H1 (cell line): ENCODE measurements at regions not wholly inside any gene's neighbourhood (a gene's known extent, or its start where the extent isn't known, plus 50 kb on each side); places are given as distances from the start of the nearest gene placed in this dataset.

ENCODE experiments used
- CTCF ChIA-PET: fragments of 300-600 bp; sonication (Branson Sonifier 250); formaldehyde crosslinking; loops from one replicate; lab custom pipeline; 2021; ENCODE audit not compliant: partially characterized antibody; lab: Charles Lee
- POLR2A ChIA-PET: fragments of 300-600 bp; sonication (Branson Sonifier 250); formaldehyde crosslinking; loops from one replicate; lab custom pipeline; 2021; ENCODE audit warnings: inconsistent platforms; ENCODE audit not compliant: partially characterized antibody; lab: Charles Lee
- DNase-seq, 2 experiments: peaks; one replicate each; pipeline versions ENCODE4 v3.0.0 to v3.0.0-alpha.2; 2010 to 2022; ENCODE audit warnings: low spot score in 2 of 2, low read depth in 1 of 2, mixed read lengths in 1 of 2
- FAIRE-seq: peaks from 2 replicates; lab custom pipeline; 2011; peaks lifted over from hg19 to GRCh38; lab: Jason Lieb, UNC
- H2AFZ ChIP-seq: 2 replicates; pipeline ENCODE4 v1.8.1; 2012; ENCODE audit warnings: low read length, inconsistent platforms
- H2AK5ac ChIP-seq: 2 replicates; pipeline ENCODE4 v1.6.1; 2013; ENCODE audit warnings: low read depth, low read length
- H2BK120ac ChIP-seq: replicated peaks from 2 replicates; pipeline ENCODE3; 2013; ENCODE audit warnings: low read depth, low read length, inconsistent platforms
- H2BK12ac ChIP-seq: 2 replicates; pipeline ENCODE4 v1.6.1; 2013; ENCODE audit warnings: low read depth, low read length
- H2BK15ac ChIP-seq: 2 replicates; pipeline ENCODE4 v1.6.1; 2013; ENCODE audit warnings: low read length
- H2BK20ac ChIP-seq: 2 replicates; pipeline ENCODE4 v1.6.1; 2013; ENCODE audit warnings: low read length
- H2BK5ac ChIP-seq: 2 replicates; pipeline ENCODE4 v1.6.1; 2013; ENCODE audit warnings: low read depth, low read length
- H3K14ac ChIP-seq: 2 replicates; pipeline ENCODE4 v1.6.1; 2013; ENCODE audit warnings: inconsistent platforms; ENCODE audit not compliant: insufficient read length
- H3K18ac ChIP-seq: 2 replicates; pipeline ENCODE4 v1.6.1; 2013; ENCODE audit warnings: low read length; ENCODE audit errors: extremely low read depth
- H3K23ac ChIP-seq: 2 replicates; pipeline ENCODE4 v1.6.1; 2013; ENCODE audit warnings: inconsistent platforms; ENCODE audit not compliant: insufficient read length
- H3K23me2 ChIP-seq: 2 replicates; pipeline ENCODE4 v1.6.1; 2013; ENCODE audit warnings: low read depth, low read length
- H3K27ac ChIP-seq: 2 replicates; pipeline ENCODE4 v1.6.1; 2011; ENCODE audit warnings: low read depth, low read length, inconsistent platforms
- H3K27me3 ChIP-seq, 4 experiments: replicated peaks in 1 of 4; 1 replicate in 1 of 4; 2 replicates in 3 of 4; pipeline versions ENCODE4 v1.6.1 to v1.8.1; 2011 to 2013; ENCODE audit warnings: low read length in 3 of 4, mild to moderate bottlenecking in 3 of 4, inconsistent platforms in 2 of 4, mixed read lengths in 2 of 4, moderate library complexity in 1 of 4; ENCODE audit not compliant: control insufficient read depth in 3 of 4, insufficient read depth in 3 of 4; ENCODE audit errors: extremely low read depth in 1 of 4
- H3K36me3 ChIP-seq, 4 experiments: 2 replicates each; pipeline versions ENCODE4 v1.6.1 to v1.8.1; 2011 to 2013; ENCODE audit warnings: mild to moderate bottlenecking in 4 of 4, low read length in 3 of 4, moderate library complexity in 2 of 4, control low read depth in 1 of 4, inconsistent platforms in 1 of 4; ENCODE audit not compliant: insufficient read depth in 4 of 4, control insufficient read depth in 2 of 4
- H3K4ac ChIP-seq: replicated peaks from 2 replicates; pipeline ENCODE3; 2013; ENCODE audit warnings: low read length, low read depth, mixed read lengths, inconsistent platforms; ENCODE audit not compliant: insufficient read length
- H3K4me1 ChIP-seq, 4 experiments: replicated peaks in 1 of 4; 1 replicate in 1 of 4; 2 replicates in 3 of 4; pipeline versions ENCODE4 v1.6.1 to v1.8.1; 2011 to 2013; ENCODE audit warnings: low read length in 3 of 4, inconsistent platforms in 2 of 4, mixed read lengths in 1 of 4; ENCODE audit not compliant: insufficient read depth in 4 of 4, control insufficient read depth in 3 of 4
- H3K4me2 ChIP-seq, 2 experiments: 2 replicates each; pipeline versions ENCODE4 v1.6.1 to v1.8.1; 2011 to 2013; ENCODE audit warnings: low read depth in 2 of 2, low read length in 2 of 2, control low read depth in 1 of 2, inconsistent platforms in 1 of 2, mild to moderate bottlenecking in 1 of 2; ENCODE audit not compliant: insufficient read depth in 1 of 2
- H3K4me3 ChIP-seq, 4 experiments: fragments of 200-600, 300-600 bp in 1 of 4; sonication (generic), shearing (Covaris generic), sonication (Bioruptor Twin) in 1 of 4; 2 replicates each; pipeline versions ENCODE4 v1.5.1 to v1.8.1; 2011 to 2016; ENCODE audit warnings: low read length in 4 of 4, low read depth in 3 of 4, control low read depth in 2 of 4, inconsistent platforms in 2 of 4, mild to moderate bottlenecking in 2 of 4, mixed read lengths in 1 of 4, moderate library complexity in 1 of 4; ENCODE audit not compliant: insufficient read depth in 2 of 4; ENCODE audit errors: extremely low read depth in 1 of 4
- H3K56ac ChIP-seq: replicated peaks from 2 replicates; pipeline ENCODE3; 2013; ENCODE audit warnings: low read depth, mild to moderate bottlenecking, mixed read lengths, low read length, inconsistent platforms; ENCODE audit not compliant: insufficient read length
- H3K79me1 ChIP-seq: 2 replicates; pipeline ENCODE4 v1.6.1; 2013; ENCODE audit warnings: low read depth, low read length, control low read depth
- H3K79me2 ChIP-seq, 2 experiments: 2 replicates each; pipeline versions ENCODE4 v1.6.1 to v1.8.1; 2012 to 2013; ENCODE audit warnings: low read length in 2 of 2, mild to moderate bottlenecking in 2 of 2, inconsistent platforms in 1 of 2; ENCODE audit not compliant: insufficient read depth in 2 of 2, control insufficient read depth in 1 of 2
- H3K9ac ChIP-seq, 4 experiments: replicated peaks in 1 of 4; 1 replicate in 1 of 4; 2 replicates in 3 of 4; pipeline versions ENCODE4 v1.6.1 to v1.8.1; 2011 to 2013; ENCODE audit warnings: low read depth in 3 of 4, low read length in 3 of 4, control low read depth in 2 of 4, mild to moderate bottlenecking in 2 of 4, moderate library complexity in 2 of 4, inconsistent platforms in 1 of 4; ENCODE audit errors: extremely low read depth in 1 of 4
- H3K9me3 ChIP-seq, 2 experiments: 2 replicates each; pipeline versions ENCODE4 v1.6.1 to v1.8.1; 2012 to 2013; ENCODE audit warnings: mild to moderate bottlenecking in 2 of 2, moderate library complexity in 2 of 2, control low read depth in 1 of 2, inconsistent platforms in 1 of 2, low read depth in 1 of 2, low read length in 1 of 2, mixed read lengths in 1 of 2; ENCODE audit not compliant: insufficient read depth in 2 of 2
- H4K20me1 ChIP-seq, 2 experiments: replicated peaks in 1 of 2; 2 replicates each; pipeline versions ENCODE3 to v1.8.1; 2011 to 2013; ENCODE audit warnings: inconsistent platforms in 2 of 2, low read length in 2 of 2, mild to moderate bottlenecking in 1 of 2; ENCODE audit not compliant: insufficient read depth in 2 of 2, control insufficient read depth in 1 of 2
- H4K5ac ChIP-seq: 2 replicates; pipeline ENCODE4 v1.6.1; 2013; ENCODE audit warnings: low read length, low read depth, mixed read lengths, inconsistent platforms; ENCODE audit not compliant: insufficient read length
- H4K8ac ChIP-seq: 2 replicates; pipeline ENCODE4 v1.8.0; 2013; ENCODE audit warnings: mild to moderate bottlenecking, moderate library complexity, low read length, inconsistent platforms; ENCODE audit not compliant: insufficient read depth; ENCODE audit errors: extremely low read depth
- H4K91ac ChIP-seq: replicated peaks from 2 replicates; pipeline ENCODE3; 2013; ENCODE audit warnings: low read length, mixed read lengths, inconsistent platforms; ENCODE audit not compliant: insufficient read length
- CBX5 ChIP-seq: fragments of 300-800, 300-1000 bp; sonication (generic); IDR thresholded peaks from 2 replicates; pipeline ENCODE4 v1.7.1; 2016; ENCODE audit warnings: antibody characterized with exemption, low read length, low read depth
- CBX8 ChIP-seq: fragments of 300-800, 300-1000 bp; sonication (generic); IDR thresholded peaks from 2 replicates; pipeline ENCODE4 v1.7.1; 2016; ENCODE audit warnings: low read depth, low read length, borderline replicate concordance
- CEBPB ChIP-seq: IDR thresholded peaks from 2 replicates; pipeline ENCODE4 v1.6.1; 2012; ENCODE audit warnings: low read depth, low read length
- CHD2 ChIP-seq: IDR thresholded peaks from 2 replicates; pipeline ENCODE4 v1.6.1; 2012; ENCODE audit warnings: low read length, improper control_type of control experiment
- NRF1 ChIP-seq: IDR thresholded peaks from 2 replicates; pipeline ENCODE4 v1.6.1; 2011; ENCODE audit warnings: mild to moderate bottlenecking, low read depth, low read length, improper control_type of control experiment
- PHF8 ChIP-seq: fragments of 200-600 bp; sonication (generic); conservative IDR thresholded peaks from 2 replicates; pipeline ENCODE4 v1.7.1; 2012; ENCODE audit warnings: low read depth, mild to moderate bottlenecking, inconsistent platforms, low read length, moderate library complexity
- POU5F1 ChIP-seq: IDR thresholded peaks from 2 replicates; pipeline ENCODE4 v1.6.1; 2011; ENCODE audit warnings: low read depth, mild to moderate bottlenecking, low read length, moderate library complexity
- RXRA ChIP-seq: IDR thresholded peaks from 2 replicates; pipeline ENCODE4 v1.6.1; 2011; ENCODE audit warnings: low read depth, mild to moderate bottlenecking, low read length, moderate library complexity; ENCODE audit not compliant: insufficient read depth
- SIRT6 ChIP-seq: IDR thresholded peaks from one replicate; pipeline ENCODE4 v1.7.1; 2012; ENCODE audit warnings: low read length, inconsistent platforms
- SRF ChIP-seq: IDR thresholded peaks from 2 replicates; pipeline ENCODE4 v1.6.1; 2011; ENCODE audit warnings: mild to moderate bottlenecking, low read depth, low read length, moderate library complexity
- TAF1 ChIP-seq: IDR thresholded peaks from 2 replicates; pipeline ENCODE4 v1.6.1; 2011; ENCODE audit warnings: mild to moderate bottlenecking, low read depth, low read length
- whole genome bisulfite sequencing, 2 experiments: shearing (Covaris generic) in 1 of 2; methylation state at CpG; one replicate each; pipeline versions ENCODE4 v1.1.6 to v1.1.7; 2013 to 2015; ENCODE audit warnings: low lambda C conversion rate in 2 of 2, mixed read lengths in 2 of 2, inconsistent platforms in 1 of 2, low coverage in 1 of 2, missing lambda C conversion rate in 1 of 2; ENCODE audit not compliant: insufficient replicate concordance in 2 of 2, insufficient coverage in 1 of 2, insufficient read length in 1 of 2; ENCODE audit errors: extremely low coverage in 1 of 2, missing lambda C conversion rate in 1 of 2; 5-methylcytosine and 5-hydroxymethylcytosine counted together

- Histone ChIP-seq H3K14ac (no peak overlapping the region), H2BK20ac (no peak overlapping the region), H4K5ac (no peak overlapping the region), H4K8ac (no peak overlapping the region), H3K18ac (no peak overlapping the region), H4K20me1 (no peaks in the 10 kb centered on the region), H2BK12ac (no peak overlapping the region), H3K4me1 (no peaks in the 10 kb centered on the region), H2BK5ac (no peak overlapping the region), H4K91ac (no peak overlapping the region), H3K27me3 (no peaks in the 10 kb centered on the region), H2BK120ac (no peak overlapping the region), H3K4me2 (no peak overlapping the region), H3K79me2 (no peaks in the 10 kb centered on the region), H3K4ac (no peak overlapping the region)
- ChIA-PET POLR2A (no interaction called here), CTCF (interaction anchor here (0.9 kb wide), 1 partner anchor 9 kb away, joined by 3 read pairs; no protein-coding TSS in a partner anchor)
- WGBS, 2 experiments: 90% methylated on average over 6 of the region's 6 CpGs; no CpG with 5 or more reads in 1 of the 2 experiments
- FAIRE-seq: no peak
- DNase-seq: no peak
- TF ChIP-seq CEBPB (no peak), SIRT6 (no peak), NRF1 (no peak), CHD2 (no peak), TAF1 (no peak), PHF8 (no peak), SRF (no peak), CBX5 (no peak), CBX8 (no peak), RXRA (no peak), POU5F1 (no peak)
- TF ChIP-seq, all 59 proteins: peak for 0
- Histone ChIP-seq H3K56ac (no peak overlapping the region), H3K9ac (no peak overlapping the region), H2BK15ac (no peak overlapping the region), H3K23me2 (no peaks in the 10 kb centered on the region), H3K4me3 (no peak overlapping the region), H2AFZ (no peak overlapping the region), H2AK5ac (no peak overlapping the region), H3K79me1 (no peaks in the 10 kb centered on the region), H3K23ac (no peak overlapping the region), H3K36me3 (no peaks in the 10 kb centered on the region), H3K27ac (no peak overlapping the region), H3K9me3 (no peaks in the 10 kb centered on the region)
Measured at GRCh38 chr7:112540839-112541577, 60.2 kb downstream of the LSMEM1 start.
